ENCODE measurements at regions not wholly inside any gene's neighbourhood (a gene's known extent, or its start where the extent isn't known, plus 50 kb on each side); places are given as distances from the start of the nearest gene placed in this dataset.
"Not testable (repeated sequence)": the region's sequence is repeated elsewhere in the genome, so short reads cannot be mapped to it uniquely, and the experiment has no call there.

- TF ChIP-seq, protein P1, sequence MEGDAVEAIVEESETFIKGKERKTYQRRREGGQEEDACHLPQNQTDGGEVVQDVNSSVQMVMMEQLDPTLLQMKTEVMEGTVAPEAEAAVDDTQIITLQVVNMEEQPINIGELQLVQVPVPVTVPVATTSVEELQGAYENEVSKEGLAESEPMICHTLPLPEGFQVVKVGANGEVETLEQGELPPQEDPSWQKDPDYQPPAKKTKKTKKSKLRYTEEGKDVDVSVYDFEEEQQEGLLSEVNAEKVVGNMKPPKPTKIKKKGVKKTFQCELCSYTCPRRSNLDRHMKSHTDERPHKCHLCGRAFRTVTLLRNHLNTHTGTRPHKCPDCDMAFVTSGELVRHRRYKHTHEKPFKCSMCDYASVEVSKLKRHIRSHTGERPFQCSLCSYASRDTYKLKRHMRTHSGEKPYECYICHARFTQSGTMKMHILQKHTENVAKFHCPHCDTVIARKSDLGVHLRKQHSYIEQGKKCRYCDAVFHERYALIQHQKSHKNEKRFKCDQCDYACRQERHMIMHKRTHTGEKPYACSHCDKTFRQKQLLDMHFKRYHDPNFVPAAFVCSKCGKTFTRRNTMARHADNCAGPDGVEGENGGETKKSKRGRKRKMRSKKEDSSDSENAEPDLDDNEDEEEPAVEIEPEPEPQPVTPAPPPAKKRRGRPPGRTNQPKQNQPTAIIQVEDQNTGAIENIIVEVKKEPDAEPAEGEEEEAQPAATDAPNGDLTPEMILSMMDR (IDR thresholded peaks at IDR 0.05): not testable (repeated sequence)
- TF ChIP-seq POLR2A (IDR thresholded peaks at IDR 0.05): not testable (repeated sequence)
These were observed 66.3 kb downstream of the TMEM121 start for GRCh38 chr14:105592646-105593045.
